ENCODE measurements at regions not wholly inside any gene's neighbourhood (a gene's known extent, or its start where the extent isn't known, plus 50 kb on each side); places are given as distances from the start of the nearest gene placed in this dataset.

DNA sequence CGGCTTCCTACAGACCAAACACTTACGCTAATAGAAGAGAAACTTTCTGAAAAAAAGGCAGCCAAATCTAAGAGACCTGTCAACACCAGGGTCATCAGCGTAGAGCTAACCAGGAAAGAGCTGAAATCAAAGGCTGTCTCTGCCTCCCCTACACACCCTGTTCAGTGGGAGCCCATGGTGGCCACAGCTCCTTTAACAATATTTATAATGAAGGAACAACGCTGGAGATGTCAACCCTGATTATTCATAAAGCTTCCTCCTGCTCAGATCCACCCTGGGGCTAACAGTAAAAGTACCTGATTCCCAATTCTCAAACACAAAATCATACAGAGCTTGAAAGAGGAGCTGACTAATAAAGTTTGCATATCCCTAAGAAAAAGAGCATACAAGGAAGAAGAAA lies 133.7 kb downstream of the ANXA2 start:
- TF ChIP-seq, protein P1, sequence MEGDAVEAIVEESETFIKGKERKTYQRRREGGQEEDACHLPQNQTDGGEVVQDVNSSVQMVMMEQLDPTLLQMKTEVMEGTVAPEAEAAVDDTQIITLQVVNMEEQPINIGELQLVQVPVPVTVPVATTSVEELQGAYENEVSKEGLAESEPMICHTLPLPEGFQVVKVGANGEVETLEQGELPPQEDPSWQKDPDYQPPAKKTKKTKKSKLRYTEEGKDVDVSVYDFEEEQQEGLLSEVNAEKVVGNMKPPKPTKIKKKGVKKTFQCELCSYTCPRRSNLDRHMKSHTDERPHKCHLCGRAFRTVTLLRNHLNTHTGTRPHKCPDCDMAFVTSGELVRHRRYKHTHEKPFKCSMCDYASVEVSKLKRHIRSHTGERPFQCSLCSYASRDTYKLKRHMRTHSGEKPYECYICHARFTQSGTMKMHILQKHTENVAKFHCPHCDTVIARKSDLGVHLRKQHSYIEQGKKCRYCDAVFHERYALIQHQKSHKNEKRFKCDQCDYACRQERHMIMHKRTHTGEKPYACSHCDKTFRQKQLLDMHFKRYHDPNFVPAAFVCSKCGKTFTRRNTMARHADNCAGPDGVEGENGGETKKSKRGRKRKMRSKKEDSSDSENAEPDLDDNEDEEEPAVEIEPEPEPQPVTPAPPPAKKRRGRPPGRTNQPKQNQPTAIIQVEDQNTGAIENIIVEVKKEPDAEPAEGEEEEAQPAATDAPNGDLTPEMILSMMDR (IDR thresholded peaks at IDR 0.05), result no peak
- no peak for TF ChIP-seq POLR2AphosphoS5 (IDR thresholded peaks at IDR 0.05)

Measured in stomach (tissue), 4 donors.